SIG-M5 treated with dmso at 0.1 percent for 504 hours (cell line): ENCODE measurements at regions not wholly inside any gene's neighbourhood (a gene's known extent, or its start where the extent isn't known, plus 50 kb on each side); places are given as distances from the start of the nearest gene placed in this dataset.

Source experiments
- DNase-seq: peaks from one replicate; lab custom pipeline; 2025; ENCODE audit not compliant: unreplicated experiment; lab: John Stamatoyannopoulos, UW

GRCh38 chr10:100612601-100613595 is 77.2 kb downstream of the HIF1AN start:
- DNase-seq = no peak

GRCh38 chr10:100613846-100614245 is 78.1 kb downstream of the HIF1AN start:
- no peak for DNase-seq

GRCh38 chr10:100614429-100615095 is 78.8 kb downstream of the HIF1AN start:
- DNase-seq = no peak

GRCh38 chr10:100615241-100615640 is 79.5 kb downstream of the HIF1AN start:
- no peak for DNase-seq

- no peak for DNase-seq
Observed at GRCh38 chr10:100615908-100616307, 80.2 kb downstream of the HIF1AN start.

- no peak for DNase-seq
Observed at GRCh38 chr10:100618091-100618615, 82.4 kb downstream of the HIF1AN start.

- DNase-seq = no peak
Observed at GRCh38 chr10:100618632-100619255, 83.0 kb downstream of the HIF1AN start.

GRCh38 chr10:100620087-100620835 is 84.5 kb downstream of the HIF1AN start:
- DNase-seq = no peak

GRCh38 chr10:100621360-100622205 is 85.8 kb downstream of the HIF1AN start:
- DNase-seq = no peak

- no peak for DNase-seq
Observed at GRCh38 chr10:100622946-100623345, 87.2 kb downstream of the HIF1AN start.

GRCh38 chr10:100623521-100624230 is 87.9 kb downstream of the HIF1AN start:
- DNase-seq = no peak

- no peak for DNase-seq
Observed at GRCh38 chr10:100624298-100624697, 88.6 kb downstream of the HIF1AN start.

GRCh38 chr10:100625816-100626215 is 90.1 kb downstream of the HIF1AN start:
- DNase-seq = no peak

GRCh38 chr10:100628061-100628460 is 92.3 kb downstream of the HIF1AN start:
- DNase-seq = no peak

GRCh38 chr10:100631192-100631591 is 95.4 kb downstream of the HIF1AN start:
- no peak for DNase-seq

- no peak for DNase-seq
Observed at GRCh38 chr10:100632027-100632426, 96.3 kb downstream of the HIF1AN start.

- no peak for DNase-seq
Observed at GRCh38 chr10:100634034-100634433, 98.3 kb downstream of the HIF1AN start.

GRCh38 chr10:100636848-100637553 is 101.3 kb downstream of the HIF1AN start:
- DNase-seq = no peak

- peak; percentile 6 for DNase-seq
Observed at GRCh38 chr10:100637785-100638184, 102.0 kb downstream of the HIF1AN start.
